H1 (cell line): ENCODE measurements at regions not wholly inside any gene's neighbourhood (a gene's known extent, or its start where the extent isn't known, plus 50 kb on each side); places are given as distances from the start of the nearest gene placed in this dataset.

ENCODE experiments used
- CTCF ChIA-PET: fragments of 300-600 bp; sonication (Branson Sonifier 250); formaldehyde crosslinking; loops from one replicate; lab custom pipeline; 2021; ENCODE audit not compliant: partially characterized antibody; lab: Charles Lee
- POLR2A ChIA-PET: fragments of 300-600 bp; sonication (Branson Sonifier 250); formaldehyde crosslinking; loops from one replicate; lab custom pipeline; 2021; ENCODE audit warnings: inconsistent platforms; ENCODE audit not compliant: partially characterized antibody; lab: Charles Lee
- DNase-seq, 2 experiments: peaks; one replicate each; pipeline versions ENCODE4 v3.0.0 to v3.0.0-alpha.2; 2010 to 2022; ENCODE audit warnings: low spot score in 2 of 2, low read depth in 1 of 2, mixed read lengths in 1 of 2
- FAIRE-seq: peaks from 2 replicates; lab custom pipeline; 2011; peaks lifted over from hg19 to GRCh38; lab: Jason Lieb, UNC
- H2AFZ ChIP-seq: 2 replicates; pipeline ENCODE4 v1.8.1; 2012; ENCODE audit warnings: low read length, inconsistent platforms
- H2AK5ac ChIP-seq: 2 replicates; pipeline ENCODE4 v1.6.1; 2013; ENCODE audit warnings: low read depth, low read length
- H2BK120ac ChIP-seq: replicated peaks from 2 replicates; pipeline ENCODE3; 2013; ENCODE audit warnings: low read depth, low read length, inconsistent platforms
- H2BK12ac ChIP-seq: 2 replicates; pipeline ENCODE4 v1.6.1; 2013; ENCODE audit warnings: low read depth, low read length
- H2BK15ac ChIP-seq: 2 replicates; pipeline ENCODE4 v1.6.1; 2013; ENCODE audit warnings: low read length
- H2BK20ac ChIP-seq: 2 replicates; pipeline ENCODE4 v1.6.1; 2013; ENCODE audit warnings: low read length
- H2BK5ac ChIP-seq: 2 replicates; pipeline ENCODE4 v1.6.1; 2013; ENCODE audit warnings: low read depth, low read length
- H3K14ac ChIP-seq: 2 replicates; pipeline ENCODE4 v1.6.1; 2013; ENCODE audit warnings: inconsistent platforms; ENCODE audit not compliant: insufficient read length
- H3K18ac ChIP-seq: 2 replicates; pipeline ENCODE4 v1.6.1; 2013; ENCODE audit warnings: low read length; ENCODE audit errors: extremely low read depth
- H3K23ac ChIP-seq: 2 replicates; pipeline ENCODE4 v1.6.1; 2013; ENCODE audit warnings: inconsistent platforms; ENCODE audit not compliant: insufficient read length
- H3K23me2 ChIP-seq: 2 replicates; pipeline ENCODE4 v1.6.1; 2013; ENCODE audit warnings: low read depth, low read length
- H3K27ac ChIP-seq: 2 replicates; pipeline ENCODE4 v1.6.1; 2011; ENCODE audit warnings: low read depth, low read length, inconsistent platforms
- H3K27me3 ChIP-seq, 4 experiments: replicated peaks in 1 of 4; 1 replicate in 1 of 4; 2 replicates in 3 of 4; pipeline versions ENCODE4 v1.6.1 to v1.8.1; 2011 to 2013; ENCODE audit warnings: low read length in 3 of 4, mild to moderate bottlenecking in 3 of 4, inconsistent platforms in 2 of 4, mixed read lengths in 2 of 4, moderate library complexity in 1 of 4; ENCODE audit not compliant: control insufficient read depth in 3 of 4, insufficient read depth in 3 of 4; ENCODE audit errors: extremely low read depth in 1 of 4
- H3K36me3 ChIP-seq, 4 experiments: 2 replicates each; pipeline versions ENCODE4 v1.6.1 to v1.8.1; 2011 to 2013; ENCODE audit warnings: mild to moderate bottlenecking in 4 of 4, low read length in 3 of 4, moderate library complexity in 2 of 4, control low read depth in 1 of 4, inconsistent platforms in 1 of 4; ENCODE audit not compliant: insufficient read depth in 4 of 4, control insufficient read depth in 2 of 4
- H3K4ac ChIP-seq: replicated peaks from 2 replicates; pipeline ENCODE3; 2013; ENCODE audit warnings: low read length, low read depth, mixed read lengths, inconsistent platforms; ENCODE audit not compliant: insufficient read length
- H3K4me1 ChIP-seq, 4 experiments: replicated peaks in 1 of 4; 1 replicate in 1 of 4; 2 replicates in 3 of 4; pipeline versions ENCODE4 v1.6.1 to v1.8.1; 2011 to 2013; ENCODE audit warnings: low read length in 3 of 4, inconsistent platforms in 2 of 4, mixed read lengths in 1 of 4; ENCODE audit not compliant: insufficient read depth in 4 of 4, control insufficient read depth in 3 of 4
- H3K4me2 ChIP-seq, 2 experiments: 2 replicates each; pipeline versions ENCODE4 v1.6.1 to v1.8.1; 2011 to 2013; ENCODE audit warnings: low read depth in 2 of 2, low read length in 2 of 2, control low read depth in 1 of 2, inconsistent platforms in 1 of 2, mild to moderate bottlenecking in 1 of 2; ENCODE audit not compliant: insufficient read depth in 1 of 2
- H3K4me3 ChIP-seq, 4 experiments: fragments of 200-600, 300-600 bp in 1 of 4; sonication (generic), shearing (Covaris generic), sonication (Bioruptor Twin) in 1 of 4; 2 replicates each; pipeline versions ENCODE4 v1.5.1 to v1.8.1; 2011 to 2016; ENCODE audit warnings: low read length in 4 of 4, low read depth in 3 of 4, control low read depth in 2 of 4, inconsistent platforms in 2 of 4, mild to moderate bottlenecking in 2 of 4, mixed read lengths in 1 of 4, moderate library complexity in 1 of 4; ENCODE audit not compliant: insufficient read depth in 2 of 4; ENCODE audit errors: extremely low read depth in 1 of 4
- H3K56ac ChIP-seq: replicated peaks from 2 replicates; pipeline ENCODE3; 2013; ENCODE audit warnings: low read depth, mild to moderate bottlenecking, mixed read lengths, low read length, inconsistent platforms; ENCODE audit not compliant: insufficient read length
- H3K79me1 ChIP-seq: 2 replicates; pipeline ENCODE4 v1.6.1; 2013; ENCODE audit warnings: low read depth, low read length, control low read depth
- H3K79me2 ChIP-seq, 2 experiments: 2 replicates each; pipeline versions ENCODE4 v1.6.1 to v1.8.1; 2012 to 2013; ENCODE audit warnings: low read length in 2 of 2, mild to moderate bottlenecking in 2 of 2, inconsistent platforms in 1 of 2; ENCODE audit not compliant: insufficient read depth in 2 of 2, control insufficient read depth in 1 of 2
- H3K9ac ChIP-seq, 4 experiments: replicated peaks in 1 of 4; 1 replicate in 1 of 4; 2 replicates in 3 of 4; pipeline versions ENCODE4 v1.6.1 to v1.8.1; 2011 to 2013; ENCODE audit warnings: low read depth in 3 of 4, low read length in 3 of 4, control low read depth in 2 of 4, mild to moderate bottlenecking in 2 of 4, moderate library complexity in 2 of 4, inconsistent platforms in 1 of 4; ENCODE audit errors: extremely low read depth in 1 of 4
- H3K9me3 ChIP-seq, 2 experiments: 2 replicates each; pipeline versions ENCODE4 v1.6.1 to v1.8.1; 2012 to 2013; ENCODE audit warnings: mild to moderate bottlenecking in 2 of 2, moderate library complexity in 2 of 2, control low read depth in 1 of 2, inconsistent platforms in 1 of 2, low read depth in 1 of 2, low read length in 1 of 2, mixed read lengths in 1 of 2; ENCODE audit not compliant: insufficient read depth in 2 of 2
- H4K20me1 ChIP-seq, 2 experiments: replicated peaks in 1 of 2; 2 replicates each; pipeline versions ENCODE3 to v1.8.1; 2011 to 2013; ENCODE audit warnings: inconsistent platforms in 2 of 2, low read length in 2 of 2, mild to moderate bottlenecking in 1 of 2; ENCODE audit not compliant: insufficient read depth in 2 of 2, control insufficient read depth in 1 of 2
- H4K5ac ChIP-seq: 2 replicates; pipeline ENCODE4 v1.6.1; 2013; ENCODE audit warnings: low read length, low read depth, mixed read lengths, inconsistent platforms; ENCODE audit not compliant: insufficient read length
- H4K8ac ChIP-seq: 2 replicates; pipeline ENCODE4 v1.8.0; 2013; ENCODE audit warnings: mild to moderate bottlenecking, moderate library complexity, low read length, inconsistent platforms; ENCODE audit not compliant: insufficient read depth; ENCODE audit errors: extremely low read depth
- H4K91ac ChIP-seq: replicated peaks from 2 replicates; pipeline ENCODE3; 2013; ENCODE audit warnings: low read length, mixed read lengths, inconsistent platforms; ENCODE audit not compliant: insufficient read length
- EP300 ChIP-seq, 2 experiments: IDR thresholded peaks; 1 replicate in 1 of 2; 2 replicates in 1 of 2; pipeline ENCODE4 v1.6.1; 2011 to 2012; ENCODE audit warnings: low read depth in 2 of 2, low read length in 2 of 2, mild to moderate bottlenecking in 2 of 2, borderline replicate concordance in 1 of 2, inconsistent platforms in 1 of 2, moderate library complexity in 1 of 2
- KDM4A ChIP-seq: IDR thresholded peaks from one replicate; pipeline ENCODE4 v1.7.1; 2012; ENCODE audit warnings: low read depth, mild to moderate bottlenecking, moderate library complexity, low read length, inconsistent platforms; ENCODE audit not compliant: severe bottlenecking
- PHF8 ChIP-seq: fragments of 200-600 bp; sonication (generic); conservative IDR thresholded peaks from 2 replicates; pipeline ENCODE4 v1.7.1; 2012; ENCODE audit warnings: low read depth, mild to moderate bottlenecking, inconsistent platforms, low read length, moderate library complexity
- TBP ChIP-seq: IDR thresholded peaks from 2 replicates; pipeline ENCODE4 v1.6.1; 2011; ENCODE audit warnings: low read depth, low read length, improper control_type of control experiment
- WGBS, 2 experiments: shearing (Covaris generic) in 1 of 2; methylation state at CpG; one replicate each; pipeline versions ENCODE4 v1.1.6 to v1.1.7; 2013 to 2015; ENCODE audit warnings: low lambda C conversion rate in 2 of 2, mixed read lengths in 2 of 2, inconsistent platforms in 1 of 2, low coverage in 1 of 2, missing lambda C conversion rate in 1 of 2; ENCODE audit not compliant: insufficient replicate concordance in 2 of 2, insufficient coverage in 1 of 2, insufficient read length in 1 of 2; ENCODE audit errors: extremely low coverage in 1 of 2, missing lambda C conversion rate in 1 of 2; 5-methylcytosine and 5-hydroxymethylcytosine counted together

GRCh38 chr19:27993619-27994570 lies 1219.1 kb downstream of the UQCRFS1 start:
- no peak overlapping the region for H3K56ac ChIP-seq
- H3K27ac ChIP-seq: no peak overlapping the region
- H3K9me3 ChIP-seq: no peaks in the 10 kb centered on the region
- no peak overlapping the region for H3K4me2 ChIP-seq
- H2BK20ac ChIP-seq: no peak overlapping the region
- no peak overlapping the region for H2BK120ac ChIP-seq
- ChIA-PET POLR2A (no interaction called here), CTCF (interaction anchor here (0.6 to 1.9 kb wide), 5 partner anchors 18 to 223 kb away, joined by 3 to 10 read pairs (median 3); no protein-coding TSS in a partner anchor)
- no peaks in the 10 kb centered on the region for H3K79me1 ChIP-seq
- no peak overlapping the region for H2BK5ac ChIP-seq
- no peak for TF ChIP-seq TBP
- TF ChIP-seq PHF8: no peak
- TF ChIP-seq EP300 (IDR thresholded peaks at IDR 0.05; ENCODE audit: borderline replicate concordance in 1 of 2, low read depth in 2 of 2, low read length in 2 of 2): no peak
- TF ChIP-seq KDM4A: no peak
- no peaks in the 10 kb centered on the region for H3K79me2 ChIP-seq
- no peak overlapping the region for H3K23ac ChIP-seq
- H4K91ac ChIP-seq: no peak overlapping the region
- no peak overlapping the region for H3K4ac ChIP-seq
- no peak overlapping the region for H2BK15ac ChIP-seq
- H3K18ac ChIP-seq: no peak overlapping the region
- no peak overlapping the region for H3K9ac ChIP-seq
- DNase-seq (no peak), FAIRE-seq (no peak)
- H4K5ac ChIP-seq: no peak overlapping the region
- no peak overlapping the region for H2AFZ ChIP-seq
- H2BK12ac ChIP-seq: no peak overlapping the region
- 85% methylated on average over 6 of the region's 6 CpGs; no CpG with 5 or more reads in 1 of the 2 experiments for WGBS, 2 experiments
- no peaks in the 10 kb centered on the region for H3K36me3 ChIP-seq
- H2AK5ac ChIP-seq: no peak overlapping the region
- H3K23me2 ChIP-seq: no peaks in the 10 kb centered on the region; the same call in 1 of the 2 replicates
- H3K4me3 ChIP-seq: no peak overlapping the region
- H3K27me3 ChIP-seq: no peaks in the 10 kb centered on the region
- H4K20me1 ChIP-seq: no peaks in the 10 kb centered on the region
- no peaks in the 10 kb centered on the region for H3K4me1 ChIP-seq
- no peak overlapping the region for H4K8ac ChIP-seq
- no peak overlapping the region for H3K14ac ChIP-seq
